Activated CD8-positive, alpha-beta memory T cell treated with anti-CD3 and anti-CD28 coated beads for 48 hours (primary cell): ENCODE measurements at regions not wholly inside any gene's neighbourhood (a gene's known extent, or its start where the extent isn't known, plus 50 kb on each side); places are given as distances from the start of the nearest gene placed in this dataset.

Experiments used
- DNase-seq, 3 experiments: peaks; one replicate each; pipeline ENCODE4 v3.0.0-alpha.2; 2020; ENCODE audit warnings: low read depth in 2 of 3, low spot score in 2 of 3

- DNase-seq = no peak
Measured at GRCh38 chr1:181255270-181255929, 166.9 kb downstream of the IER5 start.

DNA sequence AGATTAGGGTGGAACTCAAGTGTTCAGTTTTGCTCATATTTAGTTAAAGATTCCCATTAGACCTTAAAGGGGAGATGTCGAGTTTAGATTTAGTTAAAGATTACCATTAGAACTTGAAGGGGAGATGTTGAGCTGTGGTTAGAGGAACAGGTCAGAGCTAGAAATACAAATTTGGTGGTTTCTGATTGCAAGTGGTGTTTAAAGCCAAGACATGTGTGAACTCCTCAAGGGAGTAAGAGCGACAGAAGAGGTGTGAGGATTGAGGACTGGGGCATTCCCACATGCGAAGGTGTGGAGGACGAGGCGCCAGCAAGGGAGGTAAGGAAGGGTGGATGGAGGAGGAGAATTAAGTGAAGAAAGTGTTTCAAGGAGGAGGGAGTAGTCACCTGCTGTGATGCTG, 168.6 kb downstream of the IER5 start:
- DNase-seq = no peak

GRCh38 chr1:181259026-181259745, 170.7 kb downstream of the IER5 start:
- no peak for DNase-seq

GRCh38 chr1:181260271-181260670, 171.8 kb downstream of the IER5 start:
- DNase-seq = no peak

DNA sequence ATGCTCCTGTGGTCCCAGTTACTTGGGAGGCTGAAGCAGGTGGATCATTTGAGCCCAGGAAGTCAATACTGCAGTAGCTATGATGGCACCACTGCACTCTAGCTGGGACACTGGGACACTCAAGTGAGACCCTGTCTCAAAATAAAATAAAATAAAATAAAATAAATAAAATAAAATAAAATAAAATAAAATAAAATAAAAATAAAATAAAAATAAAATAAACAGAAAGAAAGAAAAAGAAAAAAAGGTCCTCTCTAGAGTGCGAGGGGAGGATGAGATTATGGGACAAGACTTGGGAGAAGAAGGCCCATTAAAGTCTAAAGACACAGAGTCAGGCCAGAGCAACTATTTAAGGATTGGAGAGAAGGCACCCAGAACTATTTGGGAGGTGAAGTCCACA, 172.5 kb downstream of the IER5 start:
- DNase-seq = no peak

DNA sequence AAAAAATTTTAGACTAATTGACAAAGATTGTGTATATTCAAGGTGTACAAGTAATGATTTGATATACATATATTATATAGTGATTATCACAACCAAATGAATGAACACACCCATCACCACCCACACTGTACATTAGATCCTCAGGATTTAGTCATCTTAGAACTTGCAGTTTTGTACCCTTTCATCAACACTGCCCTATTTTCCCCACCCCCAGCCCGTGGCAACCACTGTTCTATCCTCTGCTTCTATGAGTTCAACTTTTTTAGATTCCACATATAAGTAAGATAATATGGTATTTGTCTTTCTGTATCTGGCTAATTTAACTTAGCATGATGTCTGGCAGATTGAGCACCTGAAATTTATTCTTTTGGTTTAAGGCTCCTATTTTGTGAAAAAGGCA, 173.6 kb downstream of the IER5 start:
- DNase-seq = no peak

DNA sequence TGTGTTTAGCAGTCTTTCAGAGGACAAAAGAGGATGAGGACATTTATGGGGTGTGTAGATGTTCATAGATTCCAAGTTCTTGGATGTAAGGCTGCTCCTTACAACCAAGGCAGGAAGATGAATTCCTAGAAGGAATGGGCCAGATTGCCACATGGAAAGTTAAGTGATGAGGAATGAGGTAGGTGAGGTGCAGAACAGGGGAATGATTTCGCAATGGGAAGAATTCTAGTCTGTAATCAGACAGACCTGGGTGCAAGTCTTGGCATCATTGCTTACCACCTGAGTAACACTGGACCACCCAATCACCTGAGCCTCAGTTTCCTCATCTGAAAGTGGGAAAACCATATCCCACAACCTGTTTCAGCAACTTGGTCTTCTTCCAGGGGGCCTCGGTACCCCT, 174.9 kb downstream of the IER5 start:
- no peak for DNase-seq

GRCh38 chr1:181264821-181265220, 176.3 kb downstream of the IER5 start:
- DNase-seq = no peak

GRCh38 chr1:181284978-181285377, 196.5 kb downstream of the IER5 start:
- no peak for DNase-seq

- DNase-seq = no peak
Measured at GRCh38 chr1:181295217-181295616, 188.1 kb upstream of the CACNA1E start.

GRCh38 chr1:181296180-181296579, 187.1 kb upstream of the CACNA1E start:
- no peak for DNase-seq

- no peak for DNase-seq
Measured at GRCh38 chr1:181308098-181308497, 175.2 kb upstream of the CACNA1E start.

- DNase-seq = no peak
Measured at GRCh38 chr1:181310560-181310959, 172.8 kb upstream of the CACNA1E start.

GRCh38 chr1:181312946-181313345, 170.4 kb upstream of the CACNA1E start:
- DNase-seq = no peak

GRCh38 chr1:181313466-181313865, 169.9 kb upstream of the CACNA1E start:
- DNase-seq = no peak

- no peak for DNase-seq
Measured at GRCh38 chr1:181314010-181314409, 169.3 kb upstream of the CACNA1E start.

DNA sequence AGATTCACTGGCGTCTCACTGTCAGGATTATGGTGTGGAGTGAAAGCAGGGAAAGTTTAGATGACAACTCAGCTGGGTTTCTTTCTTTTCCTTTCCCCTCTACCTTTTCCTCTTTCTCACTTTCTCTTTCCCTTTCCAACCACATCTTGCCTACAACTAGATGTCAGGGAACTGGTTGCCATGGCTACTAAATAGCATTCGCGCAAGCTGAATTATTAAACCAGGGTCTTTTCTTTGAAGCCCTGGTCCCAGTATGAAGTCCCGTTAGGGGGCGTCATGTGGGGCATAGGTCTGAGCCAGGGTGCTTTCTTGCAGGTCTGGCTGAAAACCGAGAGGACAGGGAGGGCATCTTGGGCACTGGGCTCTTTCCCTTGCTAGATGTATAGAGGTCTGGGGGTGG, 168.4 kb upstream of the CACNA1E start:
- DNase-seq = no peak

DNA sequence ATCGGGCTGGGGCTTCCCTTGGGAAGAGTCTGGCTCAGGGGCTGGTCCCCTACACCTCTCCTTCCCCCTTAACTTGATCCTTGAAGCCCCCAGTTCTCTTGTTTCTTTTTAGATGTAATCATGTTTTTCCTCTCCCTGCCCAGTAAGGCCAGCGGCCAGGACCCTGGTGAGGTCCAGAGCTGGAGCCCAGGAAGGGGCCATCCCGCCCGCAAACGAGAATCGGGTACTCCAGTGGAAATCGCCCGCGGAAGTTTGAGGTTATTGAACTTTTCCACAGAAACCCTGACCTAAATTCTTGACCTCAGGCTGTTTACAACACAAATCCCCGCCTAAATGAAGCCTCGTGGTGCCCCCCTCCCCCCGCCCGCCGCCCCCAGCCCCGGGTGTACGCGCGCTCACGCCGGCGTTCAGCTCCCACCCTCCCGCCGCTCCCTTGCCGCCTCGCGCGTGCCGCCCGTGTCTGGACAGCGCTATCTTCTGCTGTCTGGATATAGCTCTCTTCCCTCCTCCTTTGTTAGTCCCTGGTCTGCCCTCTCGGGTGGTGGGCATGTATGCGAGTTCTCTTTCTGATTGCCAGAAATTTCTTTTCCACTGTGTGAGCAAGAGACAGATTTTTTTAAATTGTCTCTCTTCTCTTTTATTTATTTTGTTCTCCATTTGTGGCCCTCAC, 165.9 kb upstream of the CACNA1E start:
- DNase-seq = no peak

GRCh38 chr1:181318022-181318857, 165.1 kb upstream of the CACNA1E start:
- DNase-seq = no peak

DNA sequence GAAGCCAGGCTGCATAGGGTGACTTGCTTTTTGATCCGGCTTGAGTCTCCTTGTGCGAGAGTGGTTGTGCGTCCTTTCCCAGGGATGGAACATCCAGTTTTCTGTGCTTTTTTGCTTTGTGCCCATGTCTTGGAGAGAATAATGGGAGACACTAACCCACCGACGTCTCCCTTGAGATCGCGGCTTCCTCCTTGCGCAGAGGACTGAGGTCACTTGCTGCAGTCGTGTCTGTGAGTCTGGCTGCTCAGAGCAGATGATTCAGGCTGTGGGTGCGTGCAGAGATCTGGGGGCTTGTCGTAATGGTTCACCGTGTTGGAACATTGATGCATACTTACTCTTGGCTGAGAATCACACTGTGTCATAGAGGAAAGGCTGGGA, 164.5 kb upstream of the CACNA1E start:
- no peak for DNase-seq

GRCh38 chr1:181319907-181320306, 163.4 kb upstream of the CACNA1E start:
- no peak for DNase-seq
